GM12878 (cell line): ENCODE measurements at regions not wholly inside any gene's neighbourhood (a gene's known extent, or its start where the extent isn't known, plus 50 kb on each side); places are given as distances from the start of the nearest gene placed in this dataset.

Experiments used
- ATAC-seq: fragments of 200-7000 bp; cut with Tn5 transposase; 3 replicates; pipeline ENCODE4 v1.9.1; 2020; ENCODE audit warnings: mild to moderate bottlenecking, moderate library complexity
- BruUV-seq: library from RNA; stranded (reverse); fragments of 400-500 nt; replicated peaks from 2 replicates; lab custom pipeline; 2021; lab: Mats Ljungman, UMichigan
- CTCF ChIA-PET: fragments of 300-600 bp; sonication (Branson Sonifier 250); formaldehyde crosslinking; extraction: SDS; loops from one replicate; lab custom pipeline; 2021; ENCODE audit warnings: inconsistent platforms; lab: Yijun Ruan, JAX
- POLR2A ChIA-PET: fragments of 350-600 bp; formaldehyde crosslinking; extraction: SDS; loops from one replicate; lab custom pipeline; 2021; ENCODE audit warnings: inconsistent platforms; lab: Charles Lee
- RAD21 ChIA-PET: fragments of 300-600 bp; sonication (Branson Sonifier 250); formaldehyde crosslinking; loops from one replicate; lab custom pipeline; 2023; ENCODE audit warnings: antibody characterized with exemption; ENCODE audit not compliant: unreplicated experiment; lab: Charles Lee
- SMC1A ChIA-PET: fragments of 300-600 bp; sonication (Branson Sonifier 250); formaldehyde crosslinking; loops from one replicate; lab custom pipeline; 2023; ENCODE audit not compliant: unreplicated experiment, uncharacterized antibody; lab: Charles Lee
- DNase-seq: peaks from one replicate; pipeline ENCODE4 v3.0.0-alpha.2; 2011; ENCODE audit warnings: low read depth, low spot score
- FAIRE-seq: peaks from 3 replicates; lab custom pipeline; 2011; peaks lifted over from hg19 to GRCh38; lab: Jason Lieb, UNC
- H2AFZ ChIP-seq: 2 replicates; pipeline ENCODE4 v1.6.0; 2011; ENCODE audit warnings: low read depth, low read length, control low read depth; ENCODE audit not compliant: control insufficient read depth
- H3K27ac ChIP-seq: 2 replicates; pipeline ENCODE4 v1.5.1; 2011; ENCODE audit warnings: control low read depth; ENCODE audit not compliant: control insufficient read depth, insufficient read depth
- H3K27me3 ChIP-seq, 2 experiments: replicated peaks in 1 of 2; 2 replicates each; pipeline versions ENCODE4 v1.6.0 to v1.6.1; 2011; ENCODE audit warnings: low read length in 1 of 2; ENCODE audit not compliant: control insufficient read depth in 2 of 2, insufficient read depth in 2 of 2
- H3K36me3 ChIP-seq, 2 experiments: 2 replicates each; pipeline ENCODE4 v1.5.1; 2011; ENCODE audit warnings: low read length in 1 of 2; ENCODE audit not compliant: control insufficient read depth in 2 of 2, insufficient read depth in 2 of 2
- H3K4me1 ChIP-seq: 2 replicates; pipeline ENCODE4 v1.6.1; 2011; ENCODE audit warnings: mild to moderate bottlenecking, low read length, moderate library complexity, mixed read lengths; ENCODE audit not compliant: control insufficient read depth, insufficient read depth
- H3K4me2 ChIP-seq: 2 replicates; pipeline ENCODE4 v1.6.0; 2011; ENCODE audit warnings: control low read depth; ENCODE audit not compliant: control insufficient read depth, insufficient read depth
- H3K4me3 ChIP-seq: fragments of 200-600 bp; sonication (generic); 2 replicates; pipeline ENCODE4 v1.5.1; 2016
- H3K79me2 ChIP-seq: 2 replicates; pipeline ENCODE4 v1.6.0; 2011; ENCODE audit warnings: low read length; ENCODE audit not compliant: control insufficient read depth, insufficient read depth
- H3K9ac ChIP-seq: 2 replicates; pipeline ENCODE4 v1.8.0; 2011; ENCODE audit warnings: low read length, control low read depth, mixed read lengths; ENCODE audit not compliant: control insufficient read depth, insufficient read depth
- H3K9me3 ChIP-seq: replicated peaks from 3 replicates; pipeline ENCODE4 v1.5.1; 2011; ENCODE audit warnings: mild to moderate bottlenecking, low read length; ENCODE audit not compliant: control insufficient read depth, insufficient read depth
- H4K20me1 ChIP-seq: 2 replicates; pipeline ENCODE4 v1.6.0; 2011; ENCODE audit not compliant: control insufficient read depth, insufficient read depth
- CBX3 ChIP-seq: fragments of 200-600 bp; sonication (generic); IDR thresholded peaks from 2 replicates; pipeline ENCODE4 v1.6.1; 2016; ENCODE audit warnings: low read depth, borderline replicate concordance
- MEF2A ChIP-seq: IDR thresholded peaks from 2 replicates; pipeline ENCODE4 v1.6.1; 2011; ENCODE audit warnings: low read depth, mild to moderate bottlenecking, low read length, moderate library complexity; ENCODE audit not compliant: insufficient read depth
- PKNOX1 ChIP-seq: fragments of 450-650 bp; IDR thresholded peaks from 2 replicates; pipeline ENCODE4 v1.6.1; 2016; ENCODE audit warnings: mild to moderate bottlenecking
- SMC3 ChIP-seq: IDR thresholded peaks from 2 replicates; pipeline ENCODE4 v1.6.1; 2011; ENCODE audit warnings: low read length, improper control_type of control experiment, borderline replicate concordance
- TBL1XR1 ChIP-seq: IDR thresholded peaks from 2 replicates; pipeline ENCODE4 v1.6.1; 2012; ENCODE audit warnings: low read depth, low read length, improper control_type of control experiment
- ZBED1 ChIP-seq: IDR thresholded peaks from 2 replicates; pipeline ENCODE4 v1.6.1; 2016; ENCODE audit warnings: borderline replicate concordance
- WGBS: methylation state at CpG from one replicate; pipeline ENCODE4 v1.1.6; 2016; ENCODE audit warnings: low lambda C conversion rate; ENCODE audit not compliant: insufficient replicate concordance, insufficient coverage; ENCODE audit errors: missing lambda C conversion rate; 5-methylcytosine and 5-hydroxymethylcytosine counted together
- in situ Hi-C: fragments of 300-500 bp; cut with MboI; formaldehyde crosslinking; loops from 9 replicates; pipeline ENCODE4 v1.14.3; 2018; ENCODE audit warnings: mixed read lengths
- intact Hi-C: fragments of 100-400 bp; cut with micrococcal nuclease; formaldehyde crosslinking; loops from one replicate; pipeline ENCODE4 v1.14.2; 2022; ENCODE audit not compliant: unreplicated experiment
- TF ChIP-seq, protein P1 (sequence below): IDR thresholded peaks from 2 replicates; pipeline ENCODE4 v1.6.1; 2012; ENCODE audit warnings: mild to moderate bottlenecking, low read depth, low read length

GRCh38 chr18:72456802-72457201 is 87.3 kb downstream of the CBLN2 start (continued):
- TF ChIP-seq, protein P1, sequence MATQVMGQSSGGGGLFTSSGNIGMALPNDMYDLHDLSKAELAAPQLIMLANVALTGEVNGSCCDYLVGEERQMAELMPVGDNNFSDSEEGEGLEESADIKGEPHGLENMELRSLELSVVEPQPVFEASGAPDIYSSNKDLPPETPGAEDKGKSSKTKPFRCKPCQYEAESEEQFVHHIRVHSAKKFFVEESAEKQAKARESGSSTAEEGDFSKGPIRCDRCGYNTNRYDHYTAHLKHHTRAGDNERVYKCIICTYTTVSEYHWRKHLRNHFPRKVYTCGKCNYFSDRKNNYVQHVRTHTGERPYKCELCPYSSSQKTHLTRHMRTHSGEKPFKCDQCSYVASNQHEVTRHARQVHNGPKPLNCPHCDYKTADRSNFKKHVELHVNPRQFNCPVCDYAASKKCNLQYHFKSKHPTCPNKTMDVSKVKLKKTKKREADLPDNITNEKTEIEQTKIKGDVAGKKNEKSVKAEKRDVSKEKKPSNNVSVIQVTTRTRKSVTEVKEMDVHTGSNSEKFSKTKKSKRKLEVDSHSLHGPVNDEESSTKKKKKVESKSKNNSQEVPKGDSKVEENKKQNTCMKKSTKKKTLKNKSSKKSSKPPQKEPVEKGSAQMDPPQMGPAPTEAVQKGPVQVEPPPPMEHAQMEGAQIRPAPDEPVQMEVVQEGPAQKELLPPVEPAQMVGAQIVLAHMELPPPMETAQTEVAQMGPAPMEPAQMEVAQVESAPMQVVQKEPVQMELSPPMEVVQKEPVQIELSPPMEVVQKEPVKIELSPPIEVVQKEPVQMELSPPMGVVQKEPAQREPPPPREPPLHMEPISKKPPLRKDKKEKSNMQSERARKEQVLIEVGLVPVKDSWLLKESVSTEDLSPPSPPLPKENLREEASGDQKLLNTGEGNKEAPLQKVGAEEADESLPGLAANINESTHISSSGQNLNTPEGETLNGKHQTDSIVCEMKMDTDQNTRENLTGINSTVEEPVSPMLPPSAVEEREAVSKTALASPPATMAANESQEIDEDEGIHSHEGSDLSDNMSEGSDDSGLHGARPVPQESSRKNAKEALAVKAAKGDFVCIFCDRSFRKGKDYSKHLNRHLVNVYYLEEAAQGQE: no peak
- TF ChIP-seq MEF2A (no peak), ZBED1 (no peak), TBL1XR1 (no peak), CBX3 (no peak)

GRCh38 chr18:72452328-72452727 is 91.8 kb downstream of the CBLN2 start:
- Histone ChIP-seq H3K27ac (no peak overlapping the region), H3K36me3 (no peaks in the 10 kb centered on the region), H3K9ac (no peak overlapping the region), H2AFZ (no peak overlapping the region), H3K27me3 (no peaks in the 10 kb centered on the region), H4K20me1 (no peaks in the 10 kb centered on the region), H3K4me1 (no peaks in the 10 kb centered on the region), H3K4me2 (no peak overlapping the region), H3K9me3 (no peaks in the 10 kb centered on the region), H3K4me3 (no peak overlapping the region), H3K79me2 (no peaks in the 10 kb centered on the region)
- DNase-seq (no peak), ATAC-seq (no peak), FAIRE-seq (no peak)
- peak; percentile 54 for TF ChIP-seq PKNOX1
- TF ChIP-seq SMC3: no peak
- RAD21 ChIA-PET: no interaction called here
- 34% methylated on average over 6 of the region's 6 CpGs for WGBS
- SMC1A ChIA-PET: interaction anchor here (0.6 to 0.7 kb wide), 3 partner anchors 165 to 1005 kb away, joined by 3 to 5 read pairs (median 4); no protein-coding TSS in a partner anchor
- CTCF ChIA-PET: no interaction called here
- POLR2A ChIA-PET: no interaction called here
- intact Hi-C loops (no loop called here), in situ Hi-C loops (no loop called here)
- no TSS peak for BruUV-seq
